SU-DHL-6 (cell line): ENCODE measurements at regions not wholly inside any gene's neighbourhood (a gene's known extent, or its start where the extent isn't known, plus 50 kb on each side); places are given as distances from the start of the nearest gene placed in this dataset.

ENCODE experiments used
- H2AFZ ChIP-seq: fragments of 200-600 bp; sonication (generic); 2 replicates; pipeline ENCODE4 v1.6.1; 2014; ENCODE audit warnings: low read depth, mild to moderate bottlenecking, moderate library complexity, mixed read lengths, antibody characterized with exemption, low read length; ENCODE audit not compliant: severe bottlenecking
- H3F3A ChIP-seq: fragments of 200-600 bp; shearing (Covaris generic); 2 replicates; pipeline ENCODE4 v1.6.0; 2016; ENCODE audit warnings: antibody characterized with exemption, mild to moderate bottlenecking; ENCODE audit not compliant: insufficient read depth
- H3K27ac ChIP-seq: fragments of 200-600 bp; sonication (generic); 2 replicates; pipeline ENCODE4 v1.5.1; 2016; ENCODE audit warnings: low read depth, mild to moderate bottlenecking, low read length, moderate library complexity, mixed read lengths
- H3K27me3 ChIP-seq: fragments of 200-600 bp; sonication (generic), shearing (Covaris generic); 2 replicates; pipeline ENCODE4 v1.6.0; 2014; ENCODE audit warnings: mild to moderate bottlenecking, low read length
- H3K36me3 ChIP-seq: fragments of 200-600 bp; sonication (generic); 2 replicates; pipeline ENCODE4 v1.6.1; 2014; ENCODE audit warnings: mild to moderate bottlenecking, low read length, mixed read lengths
- H3K4me2 ChIP-seq: fragments of 300-600, 200-600 bp; shearing (Covaris generic), sonication (generic); 2 replicates; pipeline ENCODE4 v1.6.0; 2014; ENCODE audit warnings: low read length, low read depth, mild to moderate bottlenecking; ENCODE audit not compliant: poor library complexity, severe bottlenecking
- H3K4me3 ChIP-seq: fragments of 200-600 bp; sonication (generic); 2 replicates; pipeline ENCODE4 v1.5.1; 2014; ENCODE audit warnings: antibody characterized with exemption, low read length, mild to moderate bottlenecking, mixed read lengths; ENCODE audit not compliant: insufficient read depth, poor library complexity, severe bottlenecking
- H3K79me2 ChIP-seq: fragments of 200-600 bp; sonication (generic); 2 replicates; pipeline ENCODE4 v1.6.1; 2014; ENCODE audit warnings: mild to moderate bottlenecking, low read length, moderate library complexity; ENCODE audit not compliant: insufficient read depth
- H3K9ac ChIP-seq: fragments of 200-600 bp; sonication (generic); 2 replicates; pipeline ENCODE4 v1.7.0; 2014; ENCODE audit warnings: mild to moderate bottlenecking, low read length
- H3K9me2 ChIP-seq: fragments of 200-600 bp; sonication (generic); replicated peaks from 2 replicates; pipeline ENCODE4 v1.6.1; 2014; ENCODE audit warnings: low read length; ENCODE audit not compliant: insufficient read depth
- H3K9me3 ChIP-seq: fragments of 200-600 bp; sonication (generic); 2 replicates; pipeline ENCODE4 v1.6.1; 2014; ENCODE audit warnings: low read length, mixed read lengths; ENCODE audit not compliant: insufficient read depth
- H4K20me1 ChIP-seq: fragments of 200-600 bp; sonication (generic); 2 replicates; pipeline ENCODE4 v1.6.1; 2014; ENCODE audit warnings: low read depth, mild to moderate bottlenecking, antibody characterized with exemption, low read length, moderate library complexity, mixed read lengths
- CTCF ChIP-seq: fragments of 200-600 bp; sonication (generic); IDR thresholded peaks from one replicate; pipeline ENCODE4 v1.5.1; 2017; ENCODE audit warnings: antibody characterized with exemption, mild to moderate bottlenecking, low read length, moderate library complexity; ENCODE audit not compliant: insufficient read depth, poor library complexity, severe bottlenecking
- EZH2phosphoT487 ChIP-seq: fragments of 200-600 bp; sonication (generic), shearing (Covaris generic); conservative IDR thresholded peaks from 2 replicates; pipeline ENCODE4 v1.6.1; 2018; ENCODE audit warnings: mild to moderate bottlenecking, antibody characterized with exemption, low read length, moderate library complexity, mixed read lengths

- TF ChIP-seq EZH2phosphoT487 = no peak
- no peak for TF ChIP-seq CTCF
- Histone ChIP-seq H3K9ac (no peak overlapping the region), H4K20me1 (no peaks in the 10 kb centered on the region), H3K27ac (no peak overlapping the region), H2AFZ (no peak overlapping the region), H3K4me2 (no peak overlapping the region), H3K4me3 (no peak overlapping the region), H3K9me2 (no peaks in the 10 kb centered on the region), H3K79me2 (no peaks in the 10 kb centered on the region), H3K36me3 (no peaks in the 10 kb centered on the region), H3K27me3 (no peaks in the 10 kb centered on the region), H3K9me3 (no peaks in the 10 kb centered on the region), H3F3A (no peaks in the 10 kb centered on the region)
Observed at GRCh38 chr16:86934581-86935375, 356.4 kb downstream of the FOXL1 start.

- no peaks in the 10 kb centered on the region for H3K36me3 ChIP-seq
- H3K79me2 ChIP-seq = no peaks in the 10 kb centered on the region
- no peaks in the 10 kb centered on the region for H3K9me3 ChIP-seq
Observed at GRCh38 chr16:86939609-86940008, 361.3 kb downstream of the FOXL1 start.

GRCh38 chr16:86941731-86942130, 363.4 kb downstream of the FOXL1 start:
- no peak overlapping the region for H3K4me2 ChIP-seq
- H3K4me3 ChIP-seq = no peak overlapping the region
- no peaks in the 10 kb centered on the region for H3F3A ChIP-seq
- no peaks in the 10 kb centered on the region for H3K36me3 ChIP-seq
- no peak overlapping the region for H3K9ac ChIP-seq
- no peak overlapping the region for H2AFZ ChIP-seq
- TF ChIP-seq EZH2phosphoT487 (no peak), CTCF (no peak)
- no peaks in the 10 kb centered on the region for H3K9me2 ChIP-seq
- H3K9me3 ChIP-seq = no peaks in the 10 kb centered on the region
- no peak overlapping the region for H3K27ac ChIP-seq
- H3K27me3 ChIP-seq = no peaks in the 10 kb centered on the region
- no peaks in the 10 kb centered on the region for H3K79me2 ChIP-seq
- no peaks in the 10 kb centered on the region for H4K20me1 ChIP-seq

More at GRCh38 chr16:86939609-86940008, 361.3 kb downstream of the FOXL1 start:
- no peak for TF ChIP-seq EZH2phosphoT487
- no peak for TF ChIP-seq CTCF
- Histone ChIP-seq H3K9ac (no peak overlapping the region), H4K20me1 (no peaks in the 10 kb centered on the region), H3K4me2 (no peak overlapping the region), H3F3A (no peaks in the 10 kb centered on the region), H3K4me3 (no peak overlapping the region), H3K27ac (no peak overlapping the region), H3K27me3 (no peaks in the 10 kb centered on the region), H3K9me2 (no peaks in the 10 kb centered on the region), H2AFZ (no peak overlapping the region)
